H1 (cell line): ENCODE measurements at regions not wholly inside any gene's neighbourhood (a gene's known extent, or its start where the extent isn't known, plus 50 kb on each side); places are given as distances from the start of the nearest gene placed in this dataset.

ENCODE experiments used
- CTCF ChIA-PET: fragments of 300-600 bp; sonication (Branson Sonifier 250); formaldehyde crosslinking; loops from one replicate; lab custom pipeline; 2021; ENCODE audit not compliant: partially characterized antibody; lab: Charles Lee
- POLR2A ChIA-PET: fragments of 300-600 bp; sonication (Branson Sonifier 250); formaldehyde crosslinking; loops from one replicate; lab custom pipeline; 2021; ENCODE audit warnings: inconsistent platforms; ENCODE audit not compliant: partially characterized antibody; lab: Charles Lee
- DNase-seq, 2 experiments: peaks; one replicate each; pipeline versions ENCODE4 v3.0.0 to v3.0.0-alpha.2; 2010 to 2022; ENCODE audit warnings: low spot score in 2 of 2, low read depth in 1 of 2, mixed read lengths in 1 of 2
- FAIRE-seq: peaks from 2 replicates; lab custom pipeline; 2011; peaks lifted over from hg19 to GRCh38; lab: Jason Lieb, UNC
- H2AFZ ChIP-seq: 2 replicates; pipeline ENCODE4 v1.8.1; 2012; ENCODE audit warnings: low read length, inconsistent platforms
- H2AK5ac ChIP-seq: 2 replicates; pipeline ENCODE4 v1.6.1; 2013; ENCODE audit warnings: low read depth, low read length
- H2BK120ac ChIP-seq: replicated peaks from 2 replicates; pipeline ENCODE3; 2013; ENCODE audit warnings: low read depth, low read length, inconsistent platforms
- H2BK12ac ChIP-seq: 2 replicates; pipeline ENCODE4 v1.6.1; 2013; ENCODE audit warnings: low read depth, low read length
- H2BK15ac ChIP-seq: 2 replicates; pipeline ENCODE4 v1.6.1; 2013; ENCODE audit warnings: low read length
- H2BK20ac ChIP-seq: 2 replicates; pipeline ENCODE4 v1.6.1; 2013; ENCODE audit warnings: low read length
- H2BK5ac ChIP-seq: 2 replicates; pipeline ENCODE4 v1.6.1; 2013; ENCODE audit warnings: low read depth, low read length
- H3K14ac ChIP-seq: 2 replicates; pipeline ENCODE4 v1.6.1; 2013; ENCODE audit warnings: inconsistent platforms; ENCODE audit not compliant: insufficient read length
- H3K18ac ChIP-seq: 2 replicates; pipeline ENCODE4 v1.6.1; 2013; ENCODE audit warnings: low read length; ENCODE audit errors: extremely low read depth
- H3K23ac ChIP-seq: 2 replicates; pipeline ENCODE4 v1.6.1; 2013; ENCODE audit warnings: inconsistent platforms; ENCODE audit not compliant: insufficient read length
- H3K23me2 ChIP-seq: 2 replicates; pipeline ENCODE4 v1.6.1; 2013; ENCODE audit warnings: low read depth, low read length
- H3K27ac ChIP-seq: 2 replicates; pipeline ENCODE4 v1.6.1; 2011; ENCODE audit warnings: low read depth, low read length, inconsistent platforms
- H3K27me3 ChIP-seq, 4 experiments: replicated peaks in 1 of 4; 1 replicate in 1 of 4; 2 replicates in 3 of 4; pipeline versions ENCODE4 v1.6.1 to v1.8.1; 2011 to 2013; ENCODE audit warnings: low read length in 3 of 4, mild to moderate bottlenecking in 3 of 4, inconsistent platforms in 2 of 4, mixed read lengths in 2 of 4, moderate library complexity in 1 of 4; ENCODE audit not compliant: control insufficient read depth in 3 of 4, insufficient read depth in 3 of 4; ENCODE audit errors: extremely low read depth in 1 of 4
- H3K36me3 ChIP-seq, 4 experiments: 2 replicates each; pipeline versions ENCODE4 v1.6.1 to v1.8.1; 2011 to 2013; ENCODE audit warnings: mild to moderate bottlenecking in 4 of 4, low read length in 3 of 4, moderate library complexity in 2 of 4, control low read depth in 1 of 4, inconsistent platforms in 1 of 4; ENCODE audit not compliant: insufficient read depth in 4 of 4, control insufficient read depth in 2 of 4
- H3K4ac ChIP-seq: replicated peaks from 2 replicates; pipeline ENCODE3; 2013; ENCODE audit warnings: low read length, low read depth, mixed read lengths, inconsistent platforms; ENCODE audit not compliant: insufficient read length
- H3K4me1 ChIP-seq, 4 experiments: replicated peaks in 1 of 4; 1 replicate in 1 of 4; 2 replicates in 3 of 4; pipeline versions ENCODE4 v1.6.1 to v1.8.1; 2011 to 2013; ENCODE audit warnings: low read length in 3 of 4, inconsistent platforms in 2 of 4, mixed read lengths in 1 of 4; ENCODE audit not compliant: insufficient read depth in 4 of 4, control insufficient read depth in 3 of 4
- H3K4me2 ChIP-seq, 2 experiments: 2 replicates each; pipeline versions ENCODE4 v1.6.1 to v1.8.1; 2011 to 2013; ENCODE audit warnings: low read depth in 2 of 2, low read length in 2 of 2, control low read depth in 1 of 2, inconsistent platforms in 1 of 2, mild to moderate bottlenecking in 1 of 2; ENCODE audit not compliant: insufficient read depth in 1 of 2
- H3K4me3 ChIP-seq, 4 experiments: fragments of 200-600, 300-600 bp in 1 of 4; sonication (generic), shearing (Covaris generic), sonication (Bioruptor Twin) in 1 of 4; 2 replicates each; pipeline versions ENCODE4 v1.5.1 to v1.8.1; 2011 to 2016; ENCODE audit warnings: low read length in 4 of 4, low read depth in 3 of 4, control low read depth in 2 of 4, inconsistent platforms in 2 of 4, mild to moderate bottlenecking in 2 of 4, mixed read lengths in 1 of 4, moderate library complexity in 1 of 4; ENCODE audit not compliant: insufficient read depth in 2 of 4; ENCODE audit errors: extremely low read depth in 1 of 4
- H3K56ac ChIP-seq: replicated peaks from 2 replicates; pipeline ENCODE3; 2013; ENCODE audit warnings: low read depth, mild to moderate bottlenecking, mixed read lengths, low read length, inconsistent platforms; ENCODE audit not compliant: insufficient read length
- H3K79me1 ChIP-seq: 2 replicates; pipeline ENCODE4 v1.6.1; 2013; ENCODE audit warnings: low read depth, low read length, control low read depth
- H3K79me2 ChIP-seq, 2 experiments: 2 replicates each; pipeline versions ENCODE4 v1.6.1 to v1.8.1; 2012 to 2013; ENCODE audit warnings: low read length in 2 of 2, mild to moderate bottlenecking in 2 of 2, inconsistent platforms in 1 of 2; ENCODE audit not compliant: insufficient read depth in 2 of 2, control insufficient read depth in 1 of 2
- H3K9ac ChIP-seq, 4 experiments: replicated peaks in 1 of 4; 1 replicate in 1 of 4; 2 replicates in 3 of 4; pipeline versions ENCODE4 v1.6.1 to v1.8.1; 2011 to 2013; ENCODE audit warnings: low read depth in 3 of 4, low read length in 3 of 4, control low read depth in 2 of 4, mild to moderate bottlenecking in 2 of 4, moderate library complexity in 2 of 4, inconsistent platforms in 1 of 4; ENCODE audit errors: extremely low read depth in 1 of 4
- H3K9me3 ChIP-seq, 2 experiments: 2 replicates each; pipeline versions ENCODE4 v1.6.1 to v1.8.1; 2012 to 2013; ENCODE audit warnings: mild to moderate bottlenecking in 2 of 2, moderate library complexity in 2 of 2, control low read depth in 1 of 2, inconsistent platforms in 1 of 2, low read depth in 1 of 2, low read length in 1 of 2, mixed read lengths in 1 of 2; ENCODE audit not compliant: insufficient read depth in 2 of 2
- H4K20me1 ChIP-seq, 2 experiments: replicated peaks in 1 of 2; 2 replicates each; pipeline versions ENCODE3 to v1.8.1; 2011 to 2013; ENCODE audit warnings: inconsistent platforms in 2 of 2, low read length in 2 of 2, mild to moderate bottlenecking in 1 of 2; ENCODE audit not compliant: insufficient read depth in 2 of 2, control insufficient read depth in 1 of 2
- H4K5ac ChIP-seq: 2 replicates; pipeline ENCODE4 v1.6.1; 2013; ENCODE audit warnings: low read length, low read depth, mixed read lengths, inconsistent platforms; ENCODE audit not compliant: insufficient read length
- H4K8ac ChIP-seq: 2 replicates; pipeline ENCODE4 v1.8.0; 2013; ENCODE audit warnings: mild to moderate bottlenecking, moderate library complexity, low read length, inconsistent platforms; ENCODE audit not compliant: insufficient read depth; ENCODE audit errors: extremely low read depth
- H4K91ac ChIP-seq: replicated peaks from 2 replicates; pipeline ENCODE3; 2013; ENCODE audit warnings: low read length, mixed read lengths, inconsistent platforms; ENCODE audit not compliant: insufficient read length
- WGBS, 2 experiments: shearing (Covaris generic) in 1 of 2; methylation state at CpG; one replicate each; pipeline versions ENCODE4 v1.1.6 to v1.1.7; 2013 to 2015; ENCODE audit warnings: low lambda C conversion rate in 2 of 2, mixed read lengths in 2 of 2, inconsistent platforms in 1 of 2, low coverage in 1 of 2, missing lambda C conversion rate in 1 of 2; ENCODE audit not compliant: insufficient replicate concordance in 2 of 2, insufficient coverage in 1 of 2, insufficient read length in 1 of 2; ENCODE audit errors: extremely low coverage in 1 of 2, missing lambda C conversion rate in 1 of 2; 5-methylcytosine and 5-hydroxymethylcytosine counted together

- H3K27ac ChIP-seq, result no peak overlapping the region
- no peak overlapping the region for H3K4ac ChIP-seq
- H3K9ac ChIP-seq, result no peak overlapping the region
- H2BK5ac ChIP-seq, result no peak overlapping the region
- no peak overlapping the region for H2AFZ ChIP-seq
- no peak overlapping the region for H2BK15ac ChIP-seq
- H3K79me2 ChIP-seq, result no peaks in the 10 kb centered on the region
- ChIA-PET CTCF (interaction anchor here (1.4 kb wide), 1 partner anchor 9 kb away, joined by 5 read pairs; no protein-coding TSS in a partner anchor), POLR2A (no interaction called here)
- no peak overlapping the region for H3K18ac ChIP-seq
- H3K23ac ChIP-seq, result no peak overlapping the region
- H3K56ac ChIP-seq, result no peak overlapping the region
- no peak overlapping the region for H2AK5ac ChIP-seq
- H4K91ac ChIP-seq, result no peak overlapping the region
- no peak overlapping the region for H2BK20ac ChIP-seq
- H2BK120ac ChIP-seq, result no peak overlapping the region
- no peak overlapping the region for H4K8ac ChIP-seq
- no peaks in the 10 kb centered on the region; a peak in 2 of 8 replicates for H3K36me3 ChIP-seq
- no peak overlapping the region for H3K14ac ChIP-seq
- H3K4me3 ChIP-seq, result no peak overlapping the region
- DNase-seq, result no peak
- H3K79me1 ChIP-seq, result no peaks in the 10 kb centered on the region
- 91% methylated on average over 11 of the region's 11 CpGs; no CpG with 5 or more reads in 1 of the 2 experiments for WGBS, 2 experiments
- no peaks in the 10 kb centered on the region for H4K20me1 ChIP-seq
- FAIRE-seq, result no peak
- H4K5ac ChIP-seq, result no peak overlapping the region
- peaks cover 0 to 4% (median 2%) of the 10 kb centered on the region in 4 experiments; a peak in 2 of 7 replicates for H3K4me1 ChIP-seq
- H3K9me3 ChIP-seq, result peaks cover 35 to 38% of the 10 kb centered on the region in 2 experiments
- H3K23me2 ChIP-seq, result no peaks in the 10 kb centered on the region
- H2BK12ac ChIP-seq, result no peak overlapping the region
- H3K4me2 ChIP-seq, result no peak overlapping the region
- no peaks in the 10 kb centered on the region for H3K27me3 ChIP-seq
Measured at GRCh38 chr6:169093066-169093723, 160.5 kb downstream of the THBS2 start.
